A673 (cell line): ENCODE measurements at regions not wholly inside any gene's neighbourhood (a gene's known extent, or its start where the extent isn't known, plus 50 kb on each side); places are given as distances from the start of the nearest gene placed in this dataset.

Experiments
- CTCF ChIP-seq: fragments of 300-800, 200-600 bp; sonication (generic); conservative IDR thresholded peaks from 2 replicates; pipeline ENCODE4 v1.5.1; 2017; ENCODE audit warnings: low read depth, mild to moderate bottlenecking, antibody characterized with exemption, low read length, moderate library complexity, mixed read lengths
- EZH2 ChIP-seq: fragments of 200-600 bp; sonication (generic); IDR thresholded peaks from 2 replicates; pipeline ENCODE4 v1.6.1; 2017; ENCODE audit warnings: borderline replicate concordance, low read depth, mild to moderate bottlenecking, mixed read lengths, antibody characterized with exemption, low read length; ENCODE audit not compliant: poor library complexity, severe bottlenecking

DNA sequence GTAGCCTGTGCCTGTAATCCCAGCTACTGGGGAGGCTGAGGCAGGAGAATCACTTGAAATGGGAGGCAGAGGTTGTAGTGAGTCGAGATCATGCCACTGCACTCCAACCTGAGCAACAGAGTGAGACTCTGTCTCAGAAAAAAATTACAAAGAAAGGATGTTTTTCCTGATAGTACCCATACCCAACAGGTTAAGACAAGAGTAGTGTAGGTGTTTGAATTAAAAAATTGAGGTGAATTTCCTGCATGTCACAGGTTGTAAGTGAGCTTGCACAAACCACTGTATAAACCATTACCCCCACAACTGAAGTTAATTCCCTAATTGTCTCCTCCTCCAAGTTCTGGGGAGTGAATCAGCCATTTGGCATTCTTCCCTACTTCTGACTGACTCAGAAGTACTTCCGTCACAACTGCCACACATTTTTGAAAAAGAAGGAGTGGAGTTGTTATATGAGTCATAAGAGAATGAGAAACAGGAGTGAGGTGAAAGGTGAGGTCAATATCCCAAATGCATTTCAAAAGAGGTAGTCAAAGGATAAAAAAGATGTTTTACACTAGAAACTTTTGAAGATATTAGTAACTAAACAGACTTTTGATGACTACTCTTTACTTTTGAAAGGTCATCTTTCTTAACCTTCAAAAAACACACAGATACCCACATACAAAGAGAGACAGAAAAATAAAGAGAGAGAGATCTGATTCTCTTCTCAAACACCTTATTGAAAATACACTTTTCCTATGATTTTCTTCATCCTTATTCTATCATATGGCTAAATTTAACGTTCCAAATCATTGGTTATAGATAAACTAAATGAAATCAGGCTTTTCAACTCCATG lies 134.5 kb downstream of the BTC start:
- TF ChIP-seq CTCF (no peak), EZH2 (no peak)
